Skeletal muscle tissue (tissue), 3 donors: ENCODE measurements at regions not wholly inside any gene's neighbourhood (a gene's known extent, or its start where the extent isn't known, plus 50 kb on each side); places are given as distances from the start of the nearest gene placed in this dataset.

ENCODE experiments used
- H3K27ac ChIP-seq: one replicate; pipeline ENCODE4 v1.7.0; 2013; ENCODE audit warnings: mild to moderate bottlenecking, low read depth, low read length, inconsistent platforms
- H3K27me3 ChIP-seq, 3 donors: one replicate each; pipeline ENCODE4 v1.7.0; 2013; ENCODE audit warnings: low read length in 3 of 3; ENCODE audit not compliant: control insufficient read depth in 3 of 3, insufficient read depth in 3 of 3
- H3K36me3 ChIP-seq, 3 donors: one replicate each; pipeline ENCODE4 v1.7.0; 2013; ENCODE audit warnings: low read length in 3 of 3; ENCODE audit not compliant: control insufficient read depth in 3 of 3, insufficient read depth in 3 of 3
- H3K4me1 ChIP-seq, 3 donors: one replicate each; pipeline ENCODE4 v1.7.0; 2013; ENCODE audit warnings: low read length in 3 of 3, mild to moderate bottlenecking in 3 of 3; ENCODE audit not compliant: control insufficient read depth in 3 of 3, insufficient read depth in 3 of 3
- H3K4me3 ChIP-seq, 3 donors: one replicate each; pipeline ENCODE4 v1.7.0; 2013; ENCODE audit warnings: low read length in 3 of 3
- H3K9ac ChIP-seq, 3 donors: one replicate each; pipeline ENCODE4 v1.7.0; 2013; ENCODE audit warnings: low read length in 3 of 3, mild to moderate bottlenecking in 3 of 3, moderate library complexity in 2 of 3, low read depth in 1 of 3
- H3K9me3 ChIP-seq, 3 donors: one replicate each; pipeline ENCODE4 v1.7.0; 2013; ENCODE audit warnings: low read length in 3 of 3; ENCODE audit not compliant: control insufficient read depth in 3 of 3
- donor health status: Osteomylitis.

- Histone ChIP-seq H3K27me3 (peaks cover 20 to 54% (median 54%) of the 10 kb centered on the region in 3 donors), H3K36me3 (no peaks in the 10 kb centered on the region), H3K9ac (no peak overlapping the region), H3K4me1 (no peaks in the 10 kb centered on the region), H3K9me3 (no peaks in the 10 kb centered on the region), H3K4me3 (no peak overlapping the region), H3K27ac (no peak overlapping the region)
Observed at GRCh38 chr11:134476435-134477021, 64.5 kb upstream of the B3GAT1 start.

- peaks cover 20 to 57% (median 55%) of the 10 kb centered on the region in 3 donors for H3K27me3 ChIP-seq
Observed at GRCh38 chr11:134475951-134476350, 63.9 kb upstream of the B3GAT1 start.

DNA sequence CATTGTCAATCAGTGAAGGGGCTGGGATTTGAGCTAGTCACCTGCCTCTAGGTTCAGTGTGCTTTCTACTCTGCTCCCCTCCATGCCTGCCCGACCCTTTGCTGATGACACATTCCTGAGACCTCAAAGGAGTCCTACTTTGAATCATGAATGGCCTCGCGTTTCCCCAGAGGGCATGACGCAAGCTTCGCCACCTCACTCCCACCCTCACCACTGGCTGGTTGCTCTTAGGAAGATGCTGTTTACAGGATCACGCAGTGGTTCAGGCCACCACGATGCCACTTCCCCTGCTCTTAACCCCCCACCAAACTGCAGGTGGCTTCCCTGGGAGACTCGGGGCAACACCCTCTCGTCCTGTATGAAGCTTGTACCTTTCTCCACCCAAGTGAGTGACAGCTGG is 62.9 kb upstream of the B3GAT1 start:
- H3K36me3 ChIP-seq = no peaks in the 10 kb centered on the region
- no peaks in the 10 kb centered on the region for H3K4me1 ChIP-seq
- no peak overlapping the region for H3K9ac ChIP-seq
- H3K9me3 ChIP-seq = no peaks in the 10 kb centered on the region
- H3K27me3 ChIP-seq = peaks cover 18 to 57% (median 54%) of the 10 kb centered on the region in 3 donors
- no peak overlapping the region for H3K4me3 ChIP-seq
- no peak overlapping the region for H3K27ac ChIP-seq

More at GRCh38 chr11:134475951-134476350, 63.9 kb upstream of the B3GAT1 start:
- no peak overlapping the region for H3K4me3 ChIP-seq
- H3K9me3 ChIP-seq = no peaks in the 10 kb centered on the region
- H3K27ac ChIP-seq = no peak overlapping the region
- no peak overlapping the region for H3K9ac ChIP-seq
- no peaks in the 10 kb centered on the region for H3K36me3 ChIP-seq
- no peaks in the 10 kb centered on the region for H3K4me1 ChIP-seq

DNA sequence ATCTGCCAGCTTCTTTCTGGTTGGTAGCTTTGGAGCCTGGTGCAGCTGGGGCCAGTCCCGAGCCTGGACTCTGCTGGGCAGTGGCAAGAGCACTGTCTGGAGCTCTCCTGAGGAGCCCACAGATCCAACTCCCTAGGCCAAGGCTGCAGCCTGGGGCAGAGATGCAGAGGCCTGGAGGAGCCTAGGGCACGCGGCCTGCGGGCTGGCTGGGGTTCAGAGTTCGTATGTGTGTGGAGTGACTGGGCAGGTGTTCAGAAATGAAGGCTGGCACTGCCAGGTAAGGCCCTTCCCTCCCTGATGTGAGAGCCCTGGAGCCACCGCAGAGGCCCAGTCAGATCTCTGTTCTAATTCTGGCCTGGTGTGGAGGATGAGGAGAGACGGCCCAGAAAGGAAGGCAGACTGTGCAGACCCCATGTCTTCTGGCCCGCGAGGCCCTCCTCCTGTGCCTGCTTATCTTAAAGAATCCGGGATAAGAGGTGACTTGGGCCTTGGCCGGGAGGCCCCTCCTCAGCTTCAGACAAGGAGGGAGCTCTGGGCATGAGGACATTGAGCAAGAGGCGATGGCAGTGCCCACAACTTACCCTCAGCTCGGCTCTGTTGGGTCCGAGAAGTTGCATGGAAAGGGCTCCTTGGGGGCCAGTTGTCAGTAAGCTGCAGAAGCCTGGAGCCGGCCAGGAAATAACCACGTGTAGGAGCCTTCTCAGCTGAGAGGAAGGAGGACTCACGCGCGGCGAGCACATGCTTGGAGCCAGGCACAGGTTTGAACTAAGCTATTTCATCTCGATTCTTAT is 62.2 kb upstream of the B3GAT1 start:
- Histone ChIP-seq H3K9me3 (no peaks in the 10 kb centered on the region), H3K27me3 (peaks cover 18 to 54% (median 51%) of the 10 kb centered on the region in 3 donors), H3K4me3 (no peak overlapping the region), H3K9ac (no peak overlapping the region), H3K27ac (no peak overlapping the region), H3K36me3 (no peaks in the 10 kb centered on the region), H3K4me1 (no peaks in the 10 kb centered on the region)

DNA sequence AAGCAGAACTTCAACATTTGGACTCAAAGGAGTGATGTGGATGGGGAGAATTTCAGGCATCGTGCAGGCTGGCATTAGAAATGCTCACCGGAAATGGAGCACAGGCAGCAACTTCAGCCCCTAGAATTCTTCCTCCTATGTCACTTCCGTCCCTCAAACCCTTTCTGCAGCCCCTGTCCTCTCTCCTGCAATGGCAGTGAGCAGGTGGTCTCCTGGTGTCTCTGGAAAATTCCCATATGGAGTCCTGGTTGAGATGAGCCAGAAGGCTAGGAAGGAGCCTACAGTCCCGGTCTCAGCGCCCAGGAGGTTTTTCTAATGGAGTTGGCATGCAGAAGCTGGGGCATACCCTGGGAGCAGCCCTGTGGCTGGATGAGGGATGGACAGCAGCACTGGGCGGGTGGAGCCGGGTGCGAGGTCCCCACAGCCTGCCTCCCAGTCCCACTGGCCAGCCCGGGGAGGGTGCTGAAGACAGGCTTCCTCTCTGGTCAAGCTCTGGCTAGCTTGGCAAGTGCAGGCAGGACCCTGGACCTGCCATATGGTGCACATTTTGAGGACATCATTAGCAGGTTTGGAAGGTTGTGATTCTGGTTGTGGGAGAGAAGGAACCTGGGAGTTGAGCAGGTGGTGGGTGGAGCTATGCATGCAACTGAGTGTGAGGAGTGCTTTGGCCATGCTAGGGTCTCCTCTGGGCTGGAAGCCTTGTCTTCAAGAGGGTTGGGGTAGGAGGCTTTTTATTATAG is 59.8 kb upstream of the B3GAT1 start:
- Histone ChIP-seq H3K27ac (no peak overlapping the region), H3K36me3 (no peaks in the 10 kb centered on the region), H3K27me3 (peaks cover 15 to 44% (median 41%) of the 10 kb centered on the region in 3 donors), H3K4me3 (no peak overlapping the region), H3K9me3 (no peaks in the 10 kb centered on the region), H3K4me1 (no peaks in the 10 kb centered on the region), H3K9ac (no peak overlapping the region)

DNA sequence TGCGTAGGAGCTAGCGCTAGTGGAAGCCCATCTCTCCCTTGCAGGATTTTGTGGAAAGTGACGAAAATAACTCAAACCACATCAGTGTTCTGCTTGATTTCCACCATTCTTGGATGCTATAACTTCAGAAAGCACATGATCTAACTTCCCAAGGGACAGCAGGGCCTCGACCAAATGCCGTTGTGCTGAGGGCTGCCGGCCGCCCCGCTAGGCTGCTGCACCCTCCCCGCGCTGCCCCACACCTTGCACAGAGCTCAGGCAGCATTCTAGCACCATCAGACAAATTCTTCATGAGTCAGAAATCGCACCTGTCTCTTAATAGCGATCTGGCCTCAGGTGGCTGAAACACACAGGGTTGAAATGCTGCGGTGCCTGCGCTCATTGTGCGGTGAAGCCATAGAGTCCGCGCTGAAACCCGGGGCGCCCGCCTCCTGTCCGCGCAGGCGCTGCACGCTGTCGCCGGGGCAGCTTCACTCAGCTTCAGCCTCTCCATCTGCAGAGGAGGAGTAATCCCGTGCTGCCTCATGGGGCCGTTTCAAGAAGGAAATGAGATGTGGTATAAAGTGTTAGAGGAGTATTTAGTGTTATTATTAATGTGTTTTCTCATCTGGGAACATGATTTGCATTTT is 59.2 kb upstream of the B3GAT1 start:
- H3K27ac ChIP-seq = no peak overlapping the region
- H3K9ac ChIP-seq = no peak overlapping the region
- no peaks in the 10 kb centered on the region for H3K9me3 ChIP-seq
- H3K36me3 ChIP-seq = no peaks in the 10 kb centered on the region
- H3K27me3 ChIP-seq = peaks cover 16 to 47% (median 46%) of the 10 kb centered on the region in 3 donors
- H3K4me1 ChIP-seq = no peaks in the 10 kb centered on the region
- no peak overlapping the region for H3K4me3 ChIP-seq

DNA sequence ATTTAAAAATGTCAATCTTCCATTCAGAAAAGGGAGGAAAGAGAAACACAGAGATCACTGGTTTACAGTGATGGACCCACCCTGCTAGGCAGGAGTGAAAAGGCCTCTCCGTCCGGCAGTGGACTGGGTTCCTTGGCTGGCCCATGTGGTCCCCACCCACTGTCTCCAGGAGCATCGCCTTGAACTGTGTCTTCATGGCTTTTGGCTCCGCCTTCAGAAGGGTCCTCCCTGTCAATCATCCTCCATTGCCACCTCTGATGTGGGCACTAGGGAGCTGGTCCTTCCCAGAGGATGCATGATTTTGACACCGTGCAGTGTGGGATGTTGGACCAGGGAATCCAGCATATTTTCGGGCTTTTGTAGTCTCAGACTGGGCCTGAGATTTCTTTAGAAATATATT is 58.2 kb upstream of the B3GAT1 start:
- Histone ChIP-seq H3K9me3 (no peaks in the 10 kb centered on the region), H3K36me3 (no peaks in the 10 kb centered on the region), H3K9ac (no peak overlapping the region), H3K4me1 (no peaks in the 10 kb centered on the region), H3K4me3 (no peak overlapping the region), H3K27me3 (peaks cover 12 to 48% (median 48%) of the 10 kb centered on the region in 3 donors), H3K27ac (no peak overlapping the region)

- Histone ChIP-seq H3K4me1 (no peaks in the 10 kb centered on the region), H3K4me3 (no peak overlapping the region), H3K9ac (no peak overlapping the region), H3K27me3 (peaks cover 12 to 50% (median 48%) of the 10 kb centered on the region in 3 donors), H3K27ac (no peak overlapping the region), H3K36me3 (no peaks in the 10 kb centered on the region), H3K9me3 (no peaks in the 10 kb centered on the region)
Observed at GRCh38 chr11:134469627-134470026, 57.6 kb upstream of the B3GAT1 start.

- no peaks in the 10 kb centered on the region for H3K9me3 ChIP-seq
- no peaks in the 10 kb centered on the region for H3K4me1 ChIP-seq
- H3K4me3 ChIP-seq = no peak overlapping the region
- no peaks in the 10 kb centered on the region for H3K36me3 ChIP-seq
- no peak overlapping the region for H3K27ac ChIP-seq
- H3K9ac ChIP-seq = no peak overlapping the region
- H3K27me3 ChIP-seq = peaks cover 12 to 55% (median 42%) of the 10 kb centered on the region in 3 donors
Observed at GRCh38 chr11:134468796-134469195, 56.8 kb upstream of the B3GAT1 start.
